A549 (cell line): ENCODE measurements at regions not wholly inside any gene's neighbourhood (a gene's known extent, or its start where the extent isn't known, plus 50 kb on each side); places are given as distances from the start of the nearest gene placed in this dataset.

ENCODE experiments used
- ATAC-seq, 2 experiments: fragments of 200-7000 bp in 1 of 2; fragments of >200 bp in 1 of 2; cut with Nextera tagmentation in 1 of 2; cut with Tn5 transposase in 1 of 2; 3 replicates each; pipeline versions ENCODE4 v1.8.0 to v1.9.1; 2018 to 2020; ENCODE audit warnings: mild to moderate bottlenecking in 1 of 2, moderate library complexity in 1 of 2
- CTCF ChIA-PET: fragments of 300-600 bp; sonication (Branson Sonifier 250); formaldehyde crosslinking; extraction: SDS; loops from one replicate; lab custom pipeline; 2021; ENCODE audit warnings: antibody characterized with exemption, inconsistent platforms; lab: Yijun Ruan, JAX
- POLR2A ChIA-PET: fragments of 350-600 bp; formaldehyde crosslinking; extraction: SDS; loops from one replicate; lab custom pipeline; 2021; ENCODE audit warnings: antibody characterized with exemption, inconsistent platforms; lab: Yijun Ruan, JAX
- DNase-seq, 2 experiments: peaks; one replicate each; pipeline versions ENCODE4 v3.0.0 to v3.0.0-alpha.2; 2011 to 2016; ENCODE audit warnings: low read depth in 1 of 2, low spot score in 1 of 2
- FAIRE-seq: peaks from 2 replicates; lab custom pipeline; 2011; peaks lifted over from hg19 to GRCh38; lab: Jason Lieb, UNC
- H3K27ac ChIP-seq, 2 experiments: fragments of >200 bp; sonication (Bioruptor Twin); formaldehyde crosslinking; 3 replicates each; pipeline ENCODE4 v1.5.1; 2016 to 2017
- H3K4me1 ChIP-seq: fragments of >200 bp; sonication (Bioruptor Twin); formaldehyde crosslinking; 3 replicates; pipeline ENCODE4 v1.6.1; 2016
- H3K4me2 ChIP-seq: fragments of >200 bp; sonication (Bioruptor Twin); formaldehyde crosslinking; 3 replicates; pipeline ENCODE4 v1.6.1; 2016
- H3K4me3 ChIP-seq: fragments of >200 bp; sonication (Bioruptor Twin); formaldehyde crosslinking; 3 replicates; pipeline ENCODE4 v1.5.1; 2016
- H3K9me3 ChIP-seq: fragments of >200 bp; sonication (Bioruptor Twin); formaldehyde crosslinking; 3 replicates; pipeline ENCODE4 v1.6.1; 2016
- CBX8 ChIP-seq: fragments of 200-600 bp; sonication (generic); IDR thresholded peaks from 2 replicates; pipeline ENCODE4 v1.6.1; 2016
- EHF ChIP-seq: fragments of 250-450 bp; sonication (Bioruptor Pico); IDR thresholded peaks from 2 replicates; pipeline ENCODE4 v1.5.0; 2020; ENCODE audit warnings: mild to moderate bottlenecking
- ESRRA ChIP-seq: fragments of 150-350 bp; IDR thresholded peaks from 2 replicates; pipeline ENCODE4 v1.6.1; 2014; ENCODE audit warnings: mild to moderate bottlenecking, low read length, borderline replicate concordance
- FOXS1 ChIP-seq: fragments of 250-450 bp; sonication (Bioruptor Pico); IDR thresholded peaks from 2 replicates; pipeline ENCODE4 v1.5.0; 2020; ENCODE audit warnings: mild to moderate bottlenecking, moderate library complexity
- HDAC2 ChIP-seq: fragments of 200-600 bp; sonication (generic); IDR thresholded peaks from 2 replicates; pipeline ENCODE4 v1.6.1; 2016
- HMGXB4 ChIP-seq: fragments of 250-450 bp; sonication (Bioruptor Pico); IDR thresholded peaks from 2 replicates; pipeline ENCODE4 v1.5.0; 2021; ENCODE audit warnings: mild to moderate bottlenecking, moderate library complexity, borderline replicate concordance
- HOXB13 ChIP-seq: fragments of 250-450 bp; sonication (Bioruptor Pico); IDR thresholded peaks from 2 replicates; pipeline ENCODE4 v1.5.0; 2020; ENCODE audit warnings: low read depth, mild to moderate bottlenecking, moderate library complexity
- HOXB5 ChIP-seq: fragments of 250-450 bp; sonication (Bioruptor Pico); IDR thresholded peaks from 2 replicates; pipeline ENCODE4 v1.5.0; 2020; ENCODE audit warnings: mild to moderate bottlenecking, moderate library complexity
- KDM1A ChIP-seq: fragments of 200-600 bp; sonication (generic); IDR thresholded peaks from 2 replicates; pipeline ENCODE4 v1.6.1; 2016; ENCODE audit warnings: low read depth, mild to moderate bottlenecking
- MAX ChIP-seq: IDR thresholded peaks from 2 replicates; pipeline ENCODE4 v1.6.1; 2012
- MYC ChIP-seq: IDR thresholded peaks from 2 replicates; pipeline ENCODE4 v1.6.1; 2012; ENCODE audit warnings: mild to moderate bottlenecking, inconsistent platforms, low read length, improper control_type of control experiment, borderline replicate concordance
- NR3C1 ChIP-seq: fragments of >200 bp; sonication (Bioruptor Twin); formaldehyde crosslinking; IDR thresholded peaks from 3 replicates; pipeline ENCODE4 v1.6.1; 2017
- PHF8 ChIP-seq: fragments of 200-600 bp; sonication (generic); IDR thresholded peaks from 2 replicates; pipeline ENCODE4 v1.6.1; 2016; ENCODE audit warnings: low read depth, mild to moderate bottlenecking, antibody characterized with exemption, moderate library complexity, borderline replicate concordance
- POLR2A ChIP-seq: IDR thresholded peaks from 2 replicates; pipeline ENCODE4 v1.6.1; 2012; ENCODE audit warnings: mild to moderate bottlenecking, low read length
- POLR2AphosphoS2 ChIP-seq: conservative IDR thresholded peaks from 2 replicates; pipeline ENCODE4 v1.6.1; 2012; ENCODE audit warnings: low read length, improper control_type of control experiment, inconsistent platforms
- RAD21 ChIP-seq, 2 experiments: fragments of >200 bp in 1 of 2; sonication (Bioruptor Twin) in 1 of 2; formaldehyde crosslinking in 1 of 2; IDR thresholded peaks in 1 of 2; conservative IDR thresholded peaks in 1 of 2; 2 replicates in 1 of 2; 3 replicates in 1 of 2; pipeline ENCODE4 v1.6.1; 2012 to 2018; ENCODE audit warnings: inconsistent platforms in 1 of 2
- RARB ChIP-seq: fragments of 250-450 bp; sonication (Bioruptor Pico); IDR thresholded peaks from 2 replicates; pipeline ENCODE4 v1.8.0; 2021; ENCODE audit warnings: mild to moderate bottlenecking, moderate library complexity
- RFX5 ChIP-seq: fragments of 450-650 bp; IDR thresholded peaks from 2 replicates; pipeline ENCODE4 v1.7.1; 2014; ENCODE audit warnings: antibody characterized with exemption, mild to moderate bottlenecking, moderate library complexity
- SMC3 ChIP-seq: fragments of >200 bp; sonication (Bioruptor Twin); formaldehyde crosslinking; IDR thresholded peaks from 3 replicates; pipeline ENCODE4 v1.6.1; 2018; ENCODE audit warnings: inconsistent platforms
- TFCP2L1 ChIP-seq: fragments of 250-450 bp; sonication (Bioruptor Pico); IDR thresholded peaks from 2 replicates; pipeline ENCODE4 v1.5.0; 2021; ENCODE audit warnings: mild to moderate bottlenecking
- ZC3H11A ChIP-seq: fragments of 450-650 bp; IDR thresholded peaks from 2 replicates; pipeline ENCODE4 v1.6.1; 2014; ENCODE audit warnings: antibody characterized with exemption, mild to moderate bottlenecking
- ZFP36 ChIP-seq: fragments of 450-650 bp; IDR thresholded peaks from 2 replicates; pipeline ENCODE4 v1.6.1; 2014; ENCODE audit warnings: borderline replicate concordance; ENCODE audit not compliant: partially characterized antibody
- ZSCAN20 ChIP-seq: fragments of 250-450 bp; sonication (Bioruptor Pico); IDR thresholded peaks from 2 replicates; pipeline ENCODE4 v1.8.0; 2022; ENCODE audit warnings: mild to moderate bottlenecking, moderate library complexity
- WGBS: methylation state at CpG from one replicate; pipeline ENCODE4 v1.1.6; 2017; ENCODE audit errors: missing lambda C conversion rate; 5-methylcytosine and 5-hydroxymethylcytosine counted together
- TF ChIP-seq, protein P1 (sequence below): fragments of >200 bp; sonication (Bioruptor Twin); formaldehyde crosslinking; IDR thresholded peaks from 3 replicates; pipeline ENCODE4 v1.5.1; 2016

- no peak for FAIRE-seq
- H3K4me3 ChIP-seq = no peak overlapping the region
- ChIA-PET POLR2A (no interaction called here), CTCF (no interaction called here)
- no peak for ATAC-seq
- 73% methylated on average over 4 of the region's 4 CpGs for WGBS
- H3K4me2 ChIP-seq = no peak overlapping the region
- H3K9me3 ChIP-seq = 0 out of 3 replicates have a peak, but pooled peaks cover 2% of the 10 kb centered on the region
- no peak overlapping the region for H3K27ac ChIP-seq
- no peak for DNase-seq
- TF ChIP-seq MAX (no peak), PHF8 (no peak), SMC3 (no peak), KDM1A (no peak), FOXS1 (CRISPR knock-in tag) (no peak), RARB (CRISPR knock-in tag) (no peak), RAD21 (conservative IDR thresholded peaks at IDR 0.05 in 1 of 2, IDR thresholded peaks at IDR 0.05 in 1 of 2) (no peak)
- TF ChIP-seq, all 56 proteins: peak for 0
- H3K4me1 ChIP-seq = peaks cover 25% of the 10 kb centered on the region
Observed at GRCh38 chr7:46927131-46927810, 654.6 kb downstream of the TNS3 start.

- ATAC-seq = no peak
- FAIRE-seq = no peak
- ChIA-PET CTCF (no interaction called here), POLR2A (no interaction called here)
- Histone ChIP-seq H3K9me3 (peaks cover 3% of the 10 kb centered on the region; the same call in 1 of the 3 replicates), H3K4me2 (no peak overlapping the region), H3K27ac (no peak overlapping the region), H3K4me1 (no peaks in the 10 kb centered on the region), H3K4me3 (no peak overlapping the region)
- TF ChIP-seq ESRRA (no peak), EHF (CRISPR knock-in tag) (no peak), NR3C1 (no peak), HOXB13 (CRISPR knock-in tag) (no peak), CBX8 (no peak), HOXB5 (CRISPR knock-in tag) (no peak), ZC3H11A (no peak), ZSCAN20 (CRISPR knock-in tag) (no peak), HMGXB4 (CRISPR knock-in tag) (no peak), MAX (no peak), TFCP2L1 (CRISPR knock-in tag) (no peak), POLR2AphosphoS2 (no peak), RAD21 (conservative IDR thresholded peaks at IDR 0.05 in 1 of 2, IDR thresholded peaks at IDR 0.05 in 1 of 2) (no peak), HDAC2 (no peak), POLR2A (no peak), RFX5 (no peak), ZFP36 (no peak), MYC (no peak), SMC3 (no peak)
- TF ChIP-seq, protein P1, sequence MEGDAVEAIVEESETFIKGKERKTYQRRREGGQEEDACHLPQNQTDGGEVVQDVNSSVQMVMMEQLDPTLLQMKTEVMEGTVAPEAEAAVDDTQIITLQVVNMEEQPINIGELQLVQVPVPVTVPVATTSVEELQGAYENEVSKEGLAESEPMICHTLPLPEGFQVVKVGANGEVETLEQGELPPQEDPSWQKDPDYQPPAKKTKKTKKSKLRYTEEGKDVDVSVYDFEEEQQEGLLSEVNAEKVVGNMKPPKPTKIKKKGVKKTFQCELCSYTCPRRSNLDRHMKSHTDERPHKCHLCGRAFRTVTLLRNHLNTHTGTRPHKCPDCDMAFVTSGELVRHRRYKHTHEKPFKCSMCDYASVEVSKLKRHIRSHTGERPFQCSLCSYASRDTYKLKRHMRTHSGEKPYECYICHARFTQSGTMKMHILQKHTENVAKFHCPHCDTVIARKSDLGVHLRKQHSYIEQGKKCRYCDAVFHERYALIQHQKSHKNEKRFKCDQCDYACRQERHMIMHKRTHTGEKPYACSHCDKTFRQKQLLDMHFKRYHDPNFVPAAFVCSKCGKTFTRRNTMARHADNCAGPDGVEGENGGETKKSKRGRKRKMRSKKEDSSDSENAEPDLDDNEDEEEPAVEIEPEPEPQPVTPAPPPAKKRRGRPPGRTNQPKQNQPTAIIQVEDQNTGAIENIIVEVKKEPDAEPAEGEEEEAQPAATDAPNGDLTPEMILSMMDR = no peak
- no peak for DNase-seq
- 12% methylated on average over 2 of the region's 2 CpGs for WGBS
Observed at GRCh38 chr7:46916581-46916980, 665.3 kb downstream of the TNS3 start.
